CD4-positive, alpha-beta T cell treated with Interleukin-12 subunit alpha and Interleukin-12 subunit beta, for 1 hour (primary cell): ENCODE measurements at regions not wholly inside any gene's neighbourhood (a gene's known extent, or its start where the extent isn't known, plus 50 kb on each side); places are given as distances from the start of the nearest gene placed in this dataset.

Source experiments
- DNase-seq: peaks from one replicate; pipeline ENCODE4 v3.0.0-alpha.2; 2020

GRCh38 chr15:37720267-37720666 is 214.2 kb upstream of the TMCO5A start:
- no peak for DNase-seq

DNA sequence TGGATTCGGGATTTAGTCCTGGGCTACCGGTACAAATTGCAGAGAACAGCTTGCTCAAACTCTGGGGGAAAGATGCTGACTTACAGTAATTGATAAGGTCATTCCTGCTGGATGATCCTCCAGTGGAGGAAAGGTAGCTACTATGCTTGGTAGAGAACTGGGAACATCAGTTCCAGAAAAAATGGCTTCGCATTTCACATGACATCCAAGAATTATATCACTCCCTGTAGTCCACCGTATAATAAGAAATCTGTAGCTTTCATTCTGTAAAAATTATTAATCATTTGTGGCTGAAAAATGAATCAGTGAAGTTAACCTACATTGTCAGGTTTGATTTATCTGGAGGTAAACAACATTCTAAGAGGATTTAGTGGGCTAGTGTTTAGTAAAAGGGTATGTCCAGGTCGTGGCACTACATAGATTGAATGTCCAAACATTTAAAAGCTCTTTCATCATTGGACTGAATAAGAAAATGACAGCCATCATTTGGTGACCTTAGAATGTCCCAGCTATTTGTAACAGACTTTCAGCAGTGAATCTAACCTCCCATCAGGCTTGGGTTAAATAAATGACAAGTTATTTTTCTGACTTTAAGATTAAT is 203.2 kb upstream of the TMCO5A start:
- DNase-seq, result no peak

GRCh38 chr15:37733628-37734027 is 200.8 kb upstream of the TMCO5A start:
- no peak for DNase-seq

- DNase-seq, result no peak
These were observed 193.8 kb upstream of the TMCO5A start for GRCh38 chr15:37740623-37741141.

- no peak for DNase-seq
These were observed 190.6 kb upstream of the TMCO5A start for GRCh38 chr15:37743826-37744225.

DNA sequence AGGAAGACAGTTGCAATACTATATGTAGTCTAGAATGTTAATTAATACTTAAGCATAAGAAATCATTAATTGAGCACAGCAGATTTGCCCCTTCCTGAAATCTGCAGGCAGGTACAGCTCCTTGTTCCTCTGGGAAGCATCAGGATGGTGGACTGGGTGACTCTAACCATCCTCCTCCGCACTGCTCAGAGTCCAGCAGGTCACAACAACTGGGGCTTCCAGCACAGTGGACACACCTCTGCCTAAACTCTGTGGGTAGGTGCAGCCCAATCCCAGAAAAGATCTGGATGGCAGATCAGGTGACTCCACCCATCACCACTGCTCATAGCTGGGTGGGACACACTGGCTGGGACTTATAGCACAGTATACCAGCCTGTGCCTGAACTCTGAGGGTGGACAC is 189.9 kb upstream of the TMCO5A start:
- no peak for DNase-seq

DNA sequence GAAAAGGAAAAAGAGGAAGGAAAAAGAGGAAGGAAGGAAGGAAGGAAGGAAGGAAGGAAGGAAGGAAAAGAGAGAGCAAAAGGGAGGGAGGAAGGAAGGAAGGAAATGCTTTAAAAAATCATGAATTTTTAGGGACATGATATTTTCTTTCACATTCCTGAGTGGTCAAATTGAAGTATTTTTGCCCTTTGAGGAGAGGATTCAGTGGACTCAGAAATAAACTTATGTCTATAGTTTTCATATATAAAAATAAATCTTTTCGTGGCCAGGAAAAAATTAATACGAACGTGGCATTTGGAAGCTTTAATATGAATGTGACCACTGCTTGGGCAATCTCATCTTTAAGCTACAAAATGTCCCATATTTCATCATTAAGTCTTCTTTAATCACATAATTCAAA is 183.0 kb upstream of the TMCO5A start:
- DNase-seq, result no peak

DNA sequence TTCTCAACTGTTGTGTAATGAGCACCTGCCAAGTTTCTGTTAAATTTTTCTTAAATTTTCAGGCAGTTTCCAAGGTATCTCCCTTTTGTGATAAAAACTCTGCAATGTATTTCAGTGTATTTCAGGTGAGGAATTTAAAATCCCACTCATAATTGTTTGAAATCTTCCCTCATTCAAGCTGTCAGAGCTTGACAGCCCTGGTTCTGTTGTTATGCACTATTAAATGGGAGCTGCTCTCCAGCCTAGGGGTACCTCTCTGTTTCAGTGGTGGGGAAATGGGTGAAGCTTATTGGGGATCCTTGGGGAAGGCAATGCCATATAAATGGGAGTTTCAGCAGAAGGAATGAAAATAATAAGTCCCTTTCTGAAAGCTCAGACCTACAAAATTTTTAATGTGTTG is 178.0 kb upstream of the TMCO5A start:
- no peak for DNase-seq

DNA sequence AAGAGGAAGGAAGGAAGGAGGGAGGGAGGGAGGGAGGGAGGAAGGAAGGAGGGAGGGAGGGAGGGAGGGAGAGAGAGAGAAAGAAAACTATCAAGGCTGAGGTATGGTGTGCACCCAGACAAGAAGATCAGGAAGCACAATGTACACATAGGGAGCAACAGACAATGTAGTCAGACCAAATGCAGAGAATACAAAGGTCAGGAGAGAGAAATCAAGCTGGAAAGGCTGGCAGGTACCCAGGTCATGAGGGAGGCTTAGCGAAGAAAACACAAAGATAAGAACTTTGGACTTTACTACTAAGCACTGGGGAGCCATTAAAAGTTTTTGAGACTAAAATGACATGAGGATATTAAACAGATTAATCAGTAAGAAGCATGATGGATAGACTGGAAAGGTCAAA is 176.0 kb upstream of the TMCO5A start:
- no peak for DNase-seq

- peak; percentile 23 for DNase-seq
These were observed 169.7 kb upstream of the TMCO5A start for GRCh38 chr15:37764733-37765191.

GRCh38 chr15:37765786-37766185 is 168.7 kb upstream of the TMCO5A start:
- DNase-seq, result peak; percentile 0

DNA sequence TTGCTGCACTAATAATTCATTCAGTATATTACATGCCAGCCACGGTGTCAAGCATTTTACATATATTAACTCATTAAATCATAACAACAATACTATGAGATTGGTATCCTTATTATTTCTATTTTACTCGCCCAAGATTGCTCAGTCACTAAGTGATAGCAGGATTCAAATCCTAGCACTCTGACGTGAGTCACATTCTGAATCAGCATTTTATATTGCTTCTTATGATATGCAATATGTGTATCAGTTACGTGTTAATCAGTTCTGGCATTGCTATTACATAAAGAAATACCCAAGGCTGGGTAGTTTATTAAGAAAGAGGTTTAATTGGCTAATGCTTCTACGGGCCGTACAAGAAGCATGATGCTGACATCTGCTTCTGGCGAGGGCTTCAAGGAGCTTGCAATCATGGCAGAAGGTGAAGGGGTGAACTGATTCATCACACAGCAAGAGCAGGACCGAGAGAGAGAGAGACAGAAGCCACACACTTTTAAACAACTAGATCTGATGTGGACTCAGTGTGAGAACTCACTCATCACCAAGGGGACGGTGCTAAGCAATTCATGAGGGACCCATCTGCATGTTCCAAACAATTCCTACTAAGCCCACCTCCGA is 166.5 kb upstream of the TMCO5A start:
- DNase-seq, result no peak

GRCh38 chr15:37771465-37771864 is 163.0 kb upstream of the TMCO5A start:
- DNase-seq, result no peak

GRCh38 chr15:37773111-37773860 is 161.2 kb upstream of the TMCO5A start:
- DNase-seq, result no peak

GRCh38 chr15:37774961-37775360 is 159.5 kb upstream of the TMCO5A start:
- DNase-seq, result no peak

- no peak for DNase-seq
These were observed 157.4 kb upstream of the TMCO5A start for GRCh38 chr15:37777006-37777405.

- no peak for DNase-seq
These were observed 151.2 kb upstream of the TMCO5A start for GRCh38 chr15:37783290-37783689.

GRCh38 chr15:37788330-37788729 is 146.1 kb upstream of the TMCO5A start:
- DNase-seq, result no peak

DNA sequence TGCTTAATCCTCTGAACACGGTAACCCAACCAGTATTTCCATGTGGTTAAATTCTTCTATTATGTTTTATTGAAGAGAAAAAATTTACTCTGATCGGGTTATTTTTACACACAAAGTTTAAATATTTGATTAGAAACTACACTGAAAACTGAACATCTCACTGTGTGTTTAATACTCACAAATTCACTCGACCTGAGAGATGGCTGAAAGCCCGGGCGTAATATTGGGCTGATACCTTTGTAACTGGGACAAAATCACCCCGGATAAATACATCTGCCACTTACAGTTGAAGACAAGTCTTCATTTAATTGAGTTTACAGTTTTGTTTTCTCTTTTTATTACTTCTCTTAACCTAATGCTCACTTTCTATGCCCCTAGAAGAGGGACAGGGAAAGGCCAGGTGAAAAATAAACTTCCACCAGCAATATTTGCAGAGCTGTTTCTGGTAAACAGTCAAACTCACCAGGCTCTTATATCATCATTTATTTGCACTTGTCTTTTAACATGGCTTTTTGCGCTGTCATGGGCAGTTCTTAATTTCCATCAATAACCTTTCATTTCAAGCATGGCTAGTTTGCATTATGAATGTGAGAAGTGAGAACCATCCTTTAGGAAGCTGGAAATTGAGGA is 145.6 kb upstream of the TMCO5A start:
- DNase-seq, result no peak

DNA sequence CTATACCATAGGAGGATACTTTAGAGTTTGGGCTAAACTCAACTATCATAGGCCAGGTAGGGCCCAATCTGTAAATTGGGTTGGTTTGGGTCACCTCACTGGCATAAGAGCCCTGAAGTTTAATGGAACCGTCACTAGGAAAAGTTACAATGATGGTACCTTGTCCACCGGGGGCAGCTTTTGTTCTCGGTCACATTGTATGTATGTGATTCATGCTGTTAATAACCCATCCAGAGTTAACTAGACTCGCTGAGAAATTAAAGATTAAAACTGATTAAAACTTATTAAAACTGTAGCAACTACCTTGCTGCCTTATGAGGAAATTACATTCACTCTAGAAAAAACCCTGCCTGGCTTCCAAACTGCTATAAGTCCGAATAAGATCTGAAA is 145.0 kb upstream of the TMCO5A start:
- no peak for DNase-seq

- DNase-seq, result no peak
These were observed 144.6 kb upstream of the TMCO5A start for GRCh38 chr15:37789881-37790280.

GRCh38 chr15:37791693-37792092 is 142.7 kb upstream of the TMCO5A start:
- no peak for DNase-seq

DNA sequence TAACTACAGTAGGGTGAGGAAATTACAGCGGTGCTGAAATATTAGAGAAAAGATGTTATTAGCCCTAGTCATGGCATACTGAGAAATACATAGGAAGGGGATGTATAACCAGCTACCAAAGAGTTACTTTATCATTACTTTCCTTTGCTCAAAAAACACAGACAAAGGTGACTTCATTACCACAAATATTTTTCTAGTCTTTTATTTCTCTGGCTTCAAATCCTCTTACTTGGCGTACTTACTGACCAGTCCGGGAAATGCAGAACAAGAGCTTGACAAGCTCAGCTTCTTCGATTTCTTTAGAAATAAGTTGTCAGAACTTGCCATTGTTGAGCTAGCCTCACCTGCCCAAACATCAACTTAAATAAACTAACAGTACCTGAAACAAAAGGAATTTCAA is 142.1 kb upstream of the TMCO5A start:
- no peak for DNase-seq

DNA sequence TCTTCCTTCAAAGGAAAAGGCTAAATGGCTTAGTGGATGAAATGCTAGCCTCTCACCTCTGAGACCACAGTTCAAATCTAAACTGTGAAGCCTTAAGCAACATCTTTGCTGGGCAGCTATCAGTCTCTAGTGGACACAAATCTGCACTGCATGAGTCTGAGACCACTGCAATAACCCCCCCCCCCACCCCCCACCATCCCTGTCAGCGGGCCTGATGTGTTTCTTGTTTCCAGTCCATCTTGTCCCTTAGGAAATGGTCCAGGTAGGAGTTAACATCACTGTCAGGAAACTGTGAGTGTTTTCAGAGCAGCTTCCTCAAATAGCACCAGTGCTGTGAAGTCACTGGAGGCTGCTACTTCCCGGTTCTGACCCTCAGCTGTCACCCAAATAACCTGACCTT is 140.6 kb upstream of the TMCO5A start:
- no peak for DNase-seq
